Limb (tissue), 2 donors: ENCODE measurements at regions not wholly inside any gene's neighbourhood (a gene's known extent, or its start where the extent isn't known, plus 50 kb on each side); places are given as distances from the start of the nearest gene placed in this dataset.

ENCODE experiments used
- DNase-seq, 2 donors: peaks; one replicate each; pipeline ENCODE4 v3.0.0-alpha.2; 2016; ENCODE audit errors: extremely low spot score in 2 of 2

DNA sequence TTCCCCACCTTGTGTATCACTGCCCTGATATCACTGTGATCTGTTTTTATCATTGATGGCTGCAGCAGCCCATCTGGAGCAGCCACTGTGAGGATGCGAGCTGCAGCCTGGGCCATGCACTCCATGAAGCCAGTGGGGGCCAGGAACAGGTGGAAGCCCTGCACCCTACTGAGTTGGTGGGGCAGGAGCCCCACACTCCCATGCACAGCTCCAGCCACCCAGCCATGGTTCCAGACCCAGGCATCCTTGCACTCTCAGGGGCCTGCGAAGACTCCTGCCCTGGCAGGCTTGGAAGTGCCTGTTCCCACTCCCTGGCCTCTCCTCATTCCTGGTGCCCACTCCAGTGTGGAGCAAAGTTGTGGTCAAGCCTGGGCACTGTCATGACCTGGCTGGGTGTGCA, 424.0 kb upstream of the FZD8 start:
- no peak for DNase-seq

- DNase-seq = no peak
Observed at GRCh38 chr10:36063396-36063795, 421.3 kb upstream of the FZD8 start.

GRCh38 chr10:36057731-36058130, 415.6 kb upstream of the FZD8 start:
- DNase-seq = no peak

GRCh38 chr10:36057180-36057579, 415.1 kb upstream of the FZD8 start:
- no peak for DNase-seq

GRCh38 chr10:36053775-36054174, 411.7 kb upstream of the FZD8 start:
- DNase-seq = no peak

DNA sequence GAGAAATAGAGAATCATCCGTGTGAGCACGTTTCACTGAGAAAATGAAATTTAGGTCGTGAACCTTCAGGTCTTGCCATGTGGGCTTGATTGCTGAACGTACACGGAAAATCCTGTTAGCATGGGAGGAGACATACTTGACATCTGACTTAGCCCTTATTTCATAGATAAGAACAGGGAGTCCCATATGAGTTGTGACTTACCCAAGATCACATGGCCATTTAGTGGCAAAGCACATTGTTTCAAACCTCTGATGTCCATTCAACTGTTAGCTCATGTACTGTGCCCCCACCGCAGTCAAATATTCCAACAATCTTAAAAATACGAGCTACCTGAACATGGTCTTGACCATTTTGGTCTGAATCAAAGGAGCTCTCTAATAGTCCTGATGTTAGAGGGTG, 411.2 kb upstream of the FZD8 start:
- no peak for DNase-seq

- peak in 1 of 2 donors; percentile 52 for DNase-seq
Observed at GRCh38 chr10:36051500-36051991, 409.4 kb upstream of the FZD8 start.

DNA sequence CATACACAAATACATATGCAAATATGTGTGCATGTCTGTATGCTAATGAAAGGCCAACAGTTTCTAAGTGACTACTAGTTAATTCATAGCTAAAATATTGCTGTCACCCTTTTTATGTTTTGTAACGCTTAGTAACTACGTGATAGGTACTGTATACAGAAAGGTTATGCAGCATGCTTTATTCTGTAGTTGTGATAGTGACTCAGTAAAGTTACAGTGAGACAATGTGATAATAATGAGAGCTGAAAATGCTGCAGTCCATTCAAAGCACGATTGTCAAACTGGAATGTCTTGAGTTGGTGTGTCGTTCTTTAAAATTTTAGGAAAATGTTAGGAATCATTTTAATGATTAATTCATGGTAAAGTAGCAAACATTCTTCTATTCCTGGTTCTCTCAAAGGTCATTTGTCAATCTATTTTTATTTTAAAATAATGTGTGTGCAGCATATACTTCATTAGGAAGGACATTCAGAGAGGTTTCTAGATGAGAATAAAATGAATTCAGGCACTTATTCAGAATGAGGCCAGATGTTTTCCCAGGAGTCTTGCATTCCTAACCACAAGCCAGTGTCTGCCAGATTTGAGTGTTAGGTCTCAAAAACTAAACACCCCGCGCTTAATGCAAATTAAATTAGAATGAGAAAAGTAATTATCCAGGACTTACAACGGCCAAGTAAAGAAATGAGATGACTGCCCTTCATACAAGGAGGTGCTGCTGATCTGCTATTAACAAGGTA, 408.8 kb upstream of the FZD8 start:
- peak in 1 of 2 donors; percentile 58 for DNase-seq

DNA sequence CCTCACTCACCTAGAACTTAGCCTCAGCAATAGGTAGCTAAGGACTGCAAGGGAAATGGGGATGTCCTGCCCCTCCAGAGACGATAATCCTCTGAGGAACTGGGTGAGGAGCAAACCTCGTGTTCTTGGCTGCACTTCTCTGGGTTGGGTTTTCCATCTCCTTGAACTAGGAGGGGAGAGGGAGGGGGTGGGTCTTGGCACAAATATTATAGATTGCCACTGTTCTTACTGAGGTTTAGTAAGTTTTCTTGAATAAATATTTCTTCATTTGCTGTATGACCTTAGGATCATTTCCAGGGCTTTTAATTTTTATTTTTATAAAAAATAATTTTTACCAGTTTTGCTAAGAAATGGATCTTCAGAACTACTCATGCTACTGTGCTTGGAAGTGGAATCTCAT, 406.7 kb upstream of the FZD8 start:
- no peak for DNase-seq

DNA sequence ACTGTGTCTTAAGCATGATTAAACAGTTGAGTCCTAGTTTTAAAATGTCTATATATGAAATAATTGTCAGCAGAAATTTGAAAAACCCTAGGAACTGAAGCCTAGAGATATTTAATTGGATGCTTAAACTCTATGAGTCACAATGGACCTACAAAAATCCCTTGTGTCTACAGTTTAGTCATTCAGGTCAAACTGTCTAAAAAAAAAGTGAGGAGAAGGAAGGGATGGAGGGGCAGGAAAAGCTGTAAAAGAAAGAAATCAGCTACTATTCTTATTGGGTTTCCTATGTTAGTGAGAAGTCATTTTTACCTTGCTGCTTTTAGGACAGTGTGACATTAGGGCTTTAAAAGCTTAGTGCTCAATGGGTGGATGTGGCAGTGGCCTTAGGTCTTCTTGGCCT, 406.1 kb upstream of the FZD8 start:
- no peak for DNase-seq

DNA sequence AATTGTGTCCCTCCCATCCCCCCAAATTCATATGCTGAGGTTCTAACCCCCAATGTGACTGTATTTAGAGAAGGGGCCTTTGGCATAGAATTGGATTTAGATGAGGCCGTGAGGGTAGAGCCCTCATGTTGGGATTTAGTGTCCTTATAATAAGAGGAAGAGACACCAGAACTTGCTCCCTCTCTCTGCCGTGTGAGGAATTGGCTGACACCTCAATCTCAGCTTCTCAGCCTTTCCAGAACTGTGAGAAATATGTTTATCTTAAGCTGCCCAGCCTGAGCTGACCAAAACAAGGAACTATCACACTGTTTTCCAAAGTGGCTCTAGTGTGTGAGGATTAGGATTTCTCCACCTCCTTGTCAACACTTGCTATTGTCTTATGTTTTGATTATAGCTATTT, 400.0 kb upstream of the FZD8 start:
- DNase-seq = no peak

GRCh38 chr10:36038316-36038955, 396.3 kb upstream of the FZD8 start:
- DNase-seq = no peak

GRCh38 chr10:36036137-36036536, 394.0 kb upstream of the FZD8 start:
- DNase-seq = no peak

GRCh38 chr10:36033808-36034207, 391.7 kb upstream of the FZD8 start:
- no peak for DNase-seq

- DNase-seq = no peak
Observed at GRCh38 chr10:36030516-36030915, 388.4 kb upstream of the FZD8 start.

GRCh38 chr10:36026656-36027390, 384.7 kb upstream of the FZD8 start:
- no peak for DNase-seq

- no peak for DNase-seq
Observed at GRCh38 chr10:36026081-36026480, 384.0 kb upstream of the FZD8 start.

DNA sequence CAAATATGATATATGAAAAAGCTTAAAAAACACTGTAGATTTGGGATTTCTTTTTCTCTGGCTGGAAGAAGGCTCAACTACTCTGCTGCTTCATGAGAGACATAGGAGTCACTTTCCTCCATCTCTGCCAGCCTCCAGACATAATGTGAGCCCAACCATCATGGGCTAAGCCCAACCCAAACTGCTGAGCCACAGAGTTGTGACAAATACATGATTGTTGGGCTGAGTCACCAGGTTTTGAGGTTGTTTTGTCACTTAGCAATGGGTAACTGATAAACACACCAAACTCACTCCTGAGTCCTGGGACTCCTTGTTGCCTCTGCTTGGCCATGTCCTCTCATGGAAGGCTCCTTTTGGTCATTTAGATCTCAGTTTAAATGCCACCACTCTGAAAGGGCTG, 381.8 kb upstream of the FZD8 start:
- DNase-seq = no peak

GRCh38 chr10:36021096-36021495, 379.0 kb upstream of the FZD8 start:
- DNase-seq = no peak

- DNase-seq = no peak
Observed at GRCh38 chr10:36019749-36020148, 377.7 kb upstream of the FZD8 start.

- no peak for DNase-seq
Observed at GRCh38 chr10:36018996-36019395, 376.9 kb upstream of the FZD8 start.

DNA sequence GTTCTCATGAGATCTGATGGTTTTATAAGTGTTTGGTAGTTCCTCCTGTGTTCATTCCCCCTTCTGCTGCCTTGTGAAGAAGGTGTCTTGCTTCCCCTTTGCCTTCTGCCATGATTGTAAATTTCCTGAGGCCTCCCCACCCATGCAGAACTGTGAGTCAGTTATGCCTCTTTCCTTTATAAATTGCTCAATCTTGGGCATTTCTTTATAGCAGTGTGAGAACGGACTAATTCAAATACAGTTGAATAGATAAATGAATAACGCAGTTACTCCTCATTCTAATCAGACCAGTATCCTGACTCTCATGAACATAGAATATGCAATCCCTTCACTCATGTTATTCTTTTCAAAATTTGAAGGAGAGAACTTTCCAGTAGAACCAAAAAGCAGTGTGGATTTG, 375.0 kb upstream of the FZD8 start:
- DNase-seq = no peak

- DNase-seq = no peak
Observed at GRCh38 chr10:36007369-36007768, 365.3 kb upstream of the FZD8 start.
